SK-N-MC (cell line): ENCODE measurements at regions not wholly inside any gene's neighbourhood (a gene's known extent, or its start where the extent isn't known, plus 50 kb on each side); places are given as distances from the start of the nearest gene placed in this dataset.

Source experiments
- EZH2 ChIP-seq: fragments of 200-600 bp; sonication (generic); IDR thresholded peaks from one replicate; pipeline ENCODE4 v1.6.1; 2017; ENCODE audit warnings: antibody characterized with exemption
- FOXP2 ChIP-seq: optimal IDR thresholded peaks from 2 replicates; pipeline ENCODE3; 2011; ENCODE audit warnings: mild to moderate bottlenecking, moderate library complexity; ENCODE audit not compliant: insufficient read depth; ENCODE audit errors: extremely low read length, control extremely low read depth
- POLR2AphosphoS5 ChIP-seq: IDR thresholded peaks from 2 replicates; pipeline ENCODE4 v1.6.1; 2012; ENCODE audit warnings: mild to moderate bottlenecking, low read depth, low read length, borderline replicate concordance

DNA sequence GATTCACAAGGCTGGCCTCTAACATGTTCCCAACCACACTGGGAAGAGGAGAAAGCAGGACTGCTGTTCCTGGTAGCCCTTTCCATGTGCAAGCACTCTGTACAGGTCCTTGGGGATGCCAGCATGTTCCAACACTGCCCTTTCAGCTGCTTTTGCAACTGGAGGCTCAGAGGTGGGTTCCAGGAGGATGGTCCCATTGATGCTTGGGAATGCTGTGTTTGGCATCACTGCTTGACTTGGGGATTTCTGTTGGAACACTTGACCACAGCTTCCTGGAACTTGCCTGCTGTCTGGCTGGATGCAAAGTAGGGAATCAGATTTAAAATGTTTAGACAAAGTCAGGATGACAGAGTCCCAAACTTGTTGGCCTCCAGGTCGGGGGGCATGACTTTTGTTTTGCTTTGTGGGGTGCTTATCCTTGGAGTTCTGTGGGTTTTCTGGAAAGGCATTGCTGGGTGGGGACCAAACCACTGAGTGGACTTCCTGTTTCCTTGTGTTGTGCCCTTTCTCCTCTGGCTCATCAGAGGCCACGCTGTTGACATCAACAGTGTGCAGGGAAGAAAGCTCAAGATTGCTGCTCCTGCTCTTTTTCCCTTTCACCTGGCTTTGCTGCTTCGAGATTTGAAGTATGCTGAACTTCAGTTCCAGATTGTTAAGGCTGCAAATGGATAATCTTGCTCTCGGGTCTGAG is 148.5 kb upstream of the RPS23 start:
- no peak for TF ChIP-seq EZH2
- TF ChIP-seq FOXP2 = no peak
- no peak for TF ChIP-seq POLR2AphosphoS5
